Gastroesophageal sphincter (tissue), 4 donors: ENCODE measurements at regions not wholly inside any gene's neighbourhood (a gene's known extent, or its start where the extent isn't known, plus 50 kb on each side); places are given as distances from the start of the nearest gene placed in this dataset.

Source experiments
- ATAC-seq: fragments of 150-250 bp; one replicate; pipeline ENCODE4 v1.9.1; 2016; ENCODE audit warnings: mild to moderate bottlenecking, moderate library complexity
- H3K27ac ChIP-seq, 4 donors: fragments of 200-600 bp; sonication (generic) in 3 of 4; 1 replicate in 3 of 4; 2 replicates in 1 of 4; pipeline ENCODE4 v1.5.1; 2016 to 2019
- H3K27me3 ChIP-seq: fragments of 200-600 bp; sonication (generic); one replicate; pipeline ENCODE4 v1.5.1; 2019
- H3K36me3 ChIP-seq, 2 donors: fragments of 200-600 bp; sonication (generic); one replicate each; pipeline ENCODE4 v1.5.1; 2019; ENCODE audit warnings: control low read depth in 1 of 2
- H3K4me1 ChIP-seq, 3 donors: fragments of 200-600 bp; sonication (generic); 1 replicate in 2 of 3; 2 replicates in 1 of 3; pipeline ENCODE4 v1.5.1; 2016 to 2019; ENCODE audit warnings: control low read depth in 2 of 3
- H3K4me3 ChIP-seq, 2 donors: fragments of 200-600 bp; sonication (generic); one replicate each; pipeline ENCODE4 v1.5.1; 2019; ENCODE audit warnings: mild to moderate bottlenecking in 1 of 2, moderate library complexity in 1 of 2
- H3K9me3 ChIP-seq, 3 donors: fragments of 200-600 bp; sonication (generic); one replicate each; pipeline ENCODE4 v1.5.1; 2017 to 2019; ENCODE audit warnings: control low read depth in 2 of 3
- CTCF ChIP-seq, 4 experiments: fragments of 200-600 bp in 2 of 4; fragments of 450-650 bp in 2 of 4; sonication (generic) in 1 of 4; IDR thresholded peaks; one replicate each; pipeline ENCODE4 v1.5.1; 2017 to 2019; ENCODE audit warnings: antibody characterized with exemption in 4 of 4, mild to moderate bottlenecking in 2 of 4, moderate library complexity in 2 of 4
- EP300 ChIP-seq: sonication (generic); formaldehyde crosslinking; IDR thresholded peaks from one replicate; pipeline ENCODE4 v1.6.1; 2017; ENCODE audit warnings: antibody characterized with exemption, mild to moderate bottlenecking
- POLR2A ChIP-seq, 2 donors: fragments of 450-650 bp; IDR thresholded peaks; one replicate each; pipeline ENCODE4 v1.6.1; 2017; ENCODE audit warnings: antibody characterized with exemption in 2 of 2, mild to moderate bottlenecking in 2 of 2, moderate library complexity in 1 of 2
- POLR2AphosphoS5 ChIP-seq: sonication (generic); formaldehyde crosslinking; IDR thresholded peaks from one replicate; pipeline ENCODE4 v1.6.1; 2017; ENCODE audit warnings: antibody characterized with exemption
- whole genome bisulfite sequencing, 2 donors: methylation state at CpG; one replicate each; pipeline ENCODE4 v1.1.5; 2018; ENCODE audit warnings: low coverage in 1 of 2; 5-methylcytosine and 5-hydroxymethylcytosine counted together

DNA sequence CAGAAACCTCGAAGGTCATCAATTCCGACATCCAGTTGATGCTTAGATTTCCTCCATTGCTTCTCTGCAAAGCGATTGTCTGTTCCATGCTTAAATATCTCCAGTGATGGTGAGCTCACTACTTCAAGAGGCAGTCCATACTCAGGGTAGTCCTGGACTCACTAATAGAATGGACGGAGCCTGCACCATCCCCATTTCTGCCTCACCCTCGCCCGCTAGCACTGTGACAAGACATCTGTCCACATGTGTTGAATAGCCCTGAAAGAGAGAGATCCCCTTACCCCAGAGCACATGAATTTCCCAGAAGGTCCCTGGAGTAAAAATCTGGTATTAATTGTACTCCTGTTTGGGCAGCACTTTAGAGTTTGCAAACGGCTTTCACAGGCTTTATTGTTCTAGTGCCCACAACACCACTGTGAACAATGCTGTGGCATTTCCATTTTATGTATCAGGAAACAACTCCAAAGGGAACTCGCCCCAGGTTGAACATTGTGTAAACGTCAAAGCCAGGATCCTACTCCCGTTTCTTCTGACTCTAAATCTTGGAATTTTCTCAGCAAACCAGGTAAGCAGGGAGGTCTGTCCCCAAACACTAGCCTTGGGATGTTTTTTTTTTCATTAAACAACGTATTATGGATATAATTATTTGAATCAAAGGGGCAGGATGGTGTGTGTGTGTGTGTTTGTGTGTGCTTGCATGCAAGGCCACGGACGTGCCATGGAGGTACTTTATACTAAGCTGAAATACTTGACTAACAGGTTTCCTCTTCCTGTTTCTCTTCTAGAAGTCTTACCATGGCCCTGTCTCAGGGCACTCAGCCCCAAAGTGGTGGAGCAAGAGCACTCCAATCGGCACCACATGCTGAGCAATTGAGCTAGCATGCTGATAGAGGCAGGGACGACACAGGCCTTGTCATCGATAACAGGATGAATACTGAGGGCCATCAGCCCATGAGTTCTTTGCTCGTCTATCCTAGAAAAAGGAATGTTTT, 198.3 kb downstream of the OPA1 start:
- 86 to 89% methylated on average over 10 to 14 of the region's 17 CpGs for WGBS, 2 donors

DNA sequence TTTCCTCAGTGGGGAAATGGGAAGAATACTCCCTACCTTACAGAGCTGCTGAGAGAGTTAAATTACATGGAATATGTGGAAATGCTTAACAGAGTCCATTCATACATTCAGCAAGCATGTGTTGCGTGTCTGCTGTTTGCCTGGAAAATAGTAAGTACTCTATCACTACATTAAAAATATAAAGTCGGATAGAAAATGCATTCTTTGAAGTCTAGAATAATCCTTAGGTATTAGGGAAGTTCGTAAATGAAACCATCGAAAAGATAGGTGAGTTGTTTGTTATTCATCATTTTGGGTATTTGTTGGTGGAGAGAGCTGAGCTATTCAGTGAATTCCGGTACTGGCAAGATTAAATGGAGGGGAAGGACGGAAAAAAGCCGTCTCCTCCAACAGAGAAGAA, 200.1 kb downstream of the OPA1 start:
- no peak for ATAC-seq
- H3K27ac ChIP-seq: no peak overlapping the region
- no peaks in the 10 kb centered on the region for H3K9me3 ChIP-seq
- no peak overlapping the region for H3K4me3 ChIP-seq
- H3K36me3 ChIP-seq: no peaks in the 10 kb centered on the region
- no peaks in the 10 kb centered on the region for H3K27me3 ChIP-seq
- peaks cover 0 to 11% (median 0%) of the 10 kb centered on the region in 3 donors for H3K4me1 ChIP-seq
- 77 to 91% methylated on average over 7 of the region's 7 CpGs for WGBS, 2 donors
- TF ChIP-seq EP300: no peak
- TF ChIP-seq POLR2A (IDR thresholded peaks at IDR 0.05): no peak
- TF ChIP-seq CTCF (IDR thresholded peaks at IDR 0.05): no peak
- TF ChIP-seq POLR2AphosphoS5: no peak

More for the DNA sequence above, 198.3 kb downstream of the OPA1 start:
- no peak overlapping the region for H3K4me3 ChIP-seq
- H3K9me3 ChIP-seq: no peaks in the 10 kb centered on the region
- peaks cover 0 to 25% (median 0%) of the 10 kb centered on the region in 3 donors for H3K4me1 ChIP-seq
- TF ChIP-seq CTCF (IDR thresholded peaks at IDR 0.05) (no peak), POLR2AphosphoS5 (no peak), POLR2A (IDR thresholded peaks at IDR 0.05) (no peak), EP300 (no peak)
- no peak overlapping the region for H3K27ac ChIP-seq
- H3K27me3 ChIP-seq: peaks cover 6% of the 10 kb centered on the region
- no peak for ATAC-seq
- H3K36me3 ChIP-seq: no peaks in the 10 kb centered on the region

- Histone ChIP-seq H3K27ac (no peak overlapping the region), H3K4me1 (peaks cover 0 to under 1% (median 0%) of the 10 kb centered on the region in 3 donors), H3K27me3 (no peaks in the 10 kb centered on the region), H3K36me3 (no peaks in the 10 kb centered on the region), H3K9me3 (no peaks in the 10 kb centered on the region), H3K4me3 (no peak overlapping the region)
- 39 to 64% methylated on average over 3 to 10 of the region's 11 CpGs for WGBS, 2 donors
- TF ChIP-seq POLR2AphosphoS5: no peak
- ATAC-seq: no peak
These were observed 201.2 kb downstream of the OPA1 start for GRCh38 chr3:193794002-193794881.

GRCh38 chr3:193795062-193795690, 202.2 kb downstream of the OPA1 start:
- Histone ChIP-seq H3K4me1 (no peaks in the 10 kb centered on the region), H3K27me3 (no peaks in the 10 kb centered on the region), H3K27ac (no peak overlapping the region), H3K36me3 (no peaks in the 10 kb centered on the region), H3K4me3 (no peak overlapping the region), H3K9me3 (no peaks in the 10 kb centered on the region)
- no peak for TF ChIP-seq POLR2A (IDR thresholded peaks at IDR 0.05)
- TF ChIP-seq EP300: no peak
- no peak for ATAC-seq
- 70 to 75% methylated on average over 11 to 12 of the region's 12 CpGs for WGBS, 2 donors

- WGBS, 2 donors: 91% methylated on average over 4 to 10 of the region's 10 CpGs
- H3K36me3 ChIP-seq: no peaks in the 10 kb centered on the region
- no peak for TF ChIP-seq EP300
- TF ChIP-seq CTCF (IDR thresholded peaks at IDR 0.05): no peak
- TF ChIP-seq POLR2AphosphoS5: no peak
- no peak for TF ChIP-seq POLR2A (IDR thresholded peaks at IDR 0.05)
- ATAC-seq: no peak
- no peaks in the 10 kb centered on the region for H3K27me3 ChIP-seq
- no peaks in the 10 kb centered on the region for H3K4me1 ChIP-seq
- H3K27ac ChIP-seq: no peak overlapping the region
- H3K4me3 ChIP-seq: no peak overlapping the region
- H3K9me3 ChIP-seq: no peaks in the 10 kb centered on the region
These were observed 203.1 kb downstream of the OPA1 start for GRCh38 chr3:193796089-193796488.
